Activated T-cell treated with anti-CD3 and anti-CD28 coated beads, Interleukin-2, amount 50 U/mL, for 48 hours (primary cell): ENCODE measurements at regions not wholly inside any gene's neighbourhood (a gene's known extent, or its start where the extent isn't known, plus 50 kb on each side); places are given as distances from the start of the nearest gene placed in this dataset.
"Not testable (repeated sequence)": the region's sequence is repeated elsewhere in the genome, so short reads cannot be mapped to it uniquely, and the experiment has no call there.

Experiments
- DNase-seq, 2 experiments: peaks; one replicate each; pipeline ENCODE4 v3.0.0-alpha.2; 2020

DNA sequence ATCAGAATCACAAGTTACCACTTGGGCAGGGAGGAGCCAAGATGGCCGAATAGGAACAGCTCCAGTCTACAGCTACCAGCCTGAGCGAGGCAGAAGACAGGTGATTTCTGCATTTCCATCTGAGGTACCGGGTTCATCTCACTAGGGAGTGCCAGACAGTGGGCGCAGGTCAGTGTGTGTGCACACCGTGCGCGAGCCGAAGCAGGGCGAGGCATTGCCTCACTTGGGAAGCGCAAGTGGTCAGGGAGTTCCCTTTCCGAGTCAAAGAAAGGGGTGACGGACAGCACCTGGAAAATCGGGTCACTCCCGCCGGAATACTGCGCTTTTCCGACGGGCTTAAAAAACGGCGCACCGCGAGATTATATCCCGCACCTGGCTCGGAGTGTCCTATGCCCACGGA lies 99.8 kb upstream of the PBX1 start:
- DNase-seq = not testable (repeated sequence)

GRCh38 chr1:164466001-164466421 lies 93.0 kb upstream of the PBX1 start:
- no peak for DNase-seq

DNA sequence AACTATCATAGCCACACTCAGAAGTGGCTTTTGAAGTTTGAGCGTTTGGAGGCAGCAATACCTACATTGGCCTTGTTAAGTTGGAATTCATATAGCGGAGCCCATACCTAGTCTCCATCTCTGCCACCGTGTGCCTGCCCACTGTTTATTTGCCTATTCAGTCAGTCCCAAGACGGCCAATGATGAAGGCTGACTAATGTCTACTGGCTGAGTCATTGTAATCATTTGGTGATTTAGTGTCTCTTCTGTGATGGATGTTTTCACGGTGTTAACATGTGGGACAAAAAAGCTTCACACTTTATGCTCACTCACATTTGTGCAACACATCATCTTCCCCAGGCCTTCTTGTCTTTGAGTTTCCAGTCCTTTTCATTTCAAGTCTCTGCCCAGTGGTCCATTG lies 92.6 kb upstream of the PBX1 start:
- no peak for DNase-seq

DNA sequence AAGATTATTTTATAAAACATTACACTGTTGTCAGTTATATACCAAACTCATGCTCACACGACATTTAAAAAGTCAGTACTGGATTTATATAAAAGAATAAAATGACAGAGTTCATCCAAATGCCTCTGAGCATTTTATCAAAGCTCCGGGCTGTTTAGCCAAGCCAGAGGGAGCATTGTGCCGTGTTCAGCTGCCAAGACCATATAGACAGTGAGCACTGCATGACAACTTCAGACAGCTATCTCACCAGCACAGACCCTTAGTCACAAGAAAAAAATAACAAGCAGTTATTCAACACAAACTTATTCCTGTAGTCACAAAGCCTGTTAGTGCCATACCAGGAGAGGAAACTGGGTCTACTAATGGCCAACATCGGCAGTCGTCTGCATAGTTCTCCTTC lies 88.0 kb upstream of the PBX1 start:
- DNase-seq = no peak

DNA sequence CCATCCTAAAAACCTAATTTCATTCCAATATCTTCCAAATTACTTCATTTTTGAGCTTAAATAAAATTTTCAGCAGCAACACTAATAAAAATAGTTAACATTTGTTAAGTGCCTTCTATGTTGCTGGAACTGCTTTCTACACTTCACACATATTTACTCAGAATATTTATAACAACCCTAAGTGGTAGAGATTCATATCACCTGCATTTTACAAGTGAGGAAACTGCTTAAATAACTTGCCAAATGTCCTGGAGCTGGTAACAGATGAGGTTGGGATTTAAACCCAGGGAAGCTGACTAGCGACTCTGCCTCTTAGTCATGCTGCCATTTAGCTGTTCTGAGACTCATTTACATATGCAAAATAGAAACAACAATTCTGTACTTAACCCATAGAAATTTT lies 86.1 kb upstream of the PBX1 start:
- no peak for DNase-seq

- DNase-seq = no peak
Observed at GRCh38 chr1:164473544-164473943, 85.4 kb upstream of the PBX1 start.

- DNase-seq = no peak
Observed at GRCh38 chr1:164475834-164476233, 83.2 kb upstream of the PBX1 start.

DNA sequence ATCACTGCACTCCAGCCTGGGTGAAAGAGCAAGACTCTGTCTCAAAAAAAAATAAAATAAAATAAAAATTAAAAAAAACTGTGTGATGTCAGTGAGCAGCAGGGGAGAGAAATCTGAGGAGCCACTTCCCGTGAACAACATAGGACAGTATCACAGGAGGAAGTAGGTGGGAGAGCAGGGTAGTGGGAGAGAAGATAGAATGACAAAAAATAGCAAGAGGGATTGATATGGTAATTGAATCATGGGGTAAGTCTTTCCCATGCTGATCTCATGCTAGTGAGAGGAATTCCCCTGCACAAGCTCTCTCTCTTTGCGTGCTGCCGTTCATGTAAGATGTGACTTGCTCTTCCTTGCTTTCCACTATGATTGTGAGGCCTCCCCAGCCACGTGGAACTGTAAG lies 81.6 kb upstream of the PBX1 start:
- DNase-seq = no peak

DNA sequence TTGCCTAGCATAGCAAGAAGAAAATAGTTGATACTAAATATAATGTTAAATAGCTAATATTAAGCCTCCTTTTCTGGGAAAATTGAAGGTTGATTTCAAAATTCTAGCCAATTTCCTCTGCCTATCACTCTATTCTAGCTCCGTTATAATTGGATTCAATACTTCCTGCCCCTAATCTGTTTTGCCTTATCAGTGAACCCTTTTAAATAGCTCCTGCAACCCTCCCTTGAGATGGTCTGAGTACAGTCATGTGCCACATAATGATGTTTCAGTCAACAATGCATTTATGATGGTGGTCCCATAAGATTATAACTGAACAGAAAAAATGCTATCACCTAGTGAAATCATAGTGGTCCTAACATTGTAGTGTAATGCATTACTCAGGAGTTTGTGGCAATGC lies 79.7 kb upstream of the PBX1 start:
- no peak for DNase-seq

DNA sequence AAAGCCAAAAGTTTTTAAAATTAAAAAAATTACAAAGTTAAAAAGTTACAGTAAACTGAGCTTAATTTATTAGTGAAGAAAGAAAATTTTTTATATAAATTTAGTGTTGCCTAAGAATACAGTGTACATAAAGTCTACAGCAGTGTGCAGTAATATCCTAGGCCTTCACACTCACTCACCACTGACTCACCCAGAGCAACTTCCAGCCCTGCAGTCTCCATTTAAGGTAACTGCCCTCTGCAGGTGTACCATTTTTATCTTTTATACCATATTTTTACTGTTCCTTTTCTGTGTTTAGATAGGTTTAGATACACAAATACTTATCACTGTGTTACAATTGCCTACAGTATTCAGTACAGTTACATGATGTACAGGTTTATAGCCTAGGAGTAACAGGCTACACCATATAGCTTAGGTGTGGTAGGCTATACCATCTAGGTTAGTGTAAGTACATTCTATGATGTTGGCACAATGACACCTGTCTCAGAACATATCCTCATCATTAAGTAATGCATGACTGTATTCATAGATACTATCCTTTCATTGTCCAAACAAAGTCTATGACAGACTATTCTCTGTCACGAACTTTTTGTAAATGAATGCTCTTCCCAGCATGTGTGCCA lies 78.6 kb upstream of the PBX1 start:
- no peak for DNase-seq

DNA sequence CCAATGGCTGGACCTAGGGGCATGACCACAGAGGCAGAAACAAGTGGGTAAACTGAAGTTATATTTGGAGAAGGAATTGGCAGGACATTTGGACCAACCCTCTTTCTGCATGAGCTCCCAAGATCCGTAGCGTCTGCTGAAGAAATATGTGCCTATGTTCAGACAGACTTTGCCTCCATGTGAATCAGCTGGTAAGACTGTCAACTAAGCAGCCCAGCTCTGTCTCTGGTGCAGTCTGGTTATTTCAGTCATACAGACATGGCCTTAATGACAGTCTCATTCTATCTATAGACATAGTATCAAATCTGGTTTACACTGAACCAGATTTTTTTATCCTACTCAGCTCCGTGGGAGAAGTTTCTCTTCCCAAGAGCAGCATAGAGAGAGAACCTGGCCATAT lies 63.1 kb upstream of the PBX1 start:
- no peak for DNase-seq

DNA sequence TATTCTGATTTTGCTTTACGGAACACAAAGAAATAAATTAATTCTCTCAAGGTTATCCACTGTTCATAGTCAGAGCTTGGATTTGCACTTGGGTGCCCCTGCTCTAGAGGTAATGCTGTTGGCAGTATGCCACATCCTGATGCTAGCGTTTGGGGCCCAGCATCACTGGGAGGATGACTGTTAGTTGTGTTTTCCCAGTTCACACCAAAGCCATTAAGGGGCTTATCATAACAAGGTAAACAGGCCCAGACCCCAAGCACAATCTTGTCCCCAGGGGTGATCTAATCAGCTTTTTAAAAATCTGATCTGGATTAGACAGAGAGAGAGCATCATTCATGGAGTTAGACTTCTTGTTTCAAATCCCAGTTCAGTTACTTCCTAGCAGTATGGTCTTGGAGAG lies 60.2 kb upstream of the PBX1 start:
- DNase-seq = no peak

DNA sequence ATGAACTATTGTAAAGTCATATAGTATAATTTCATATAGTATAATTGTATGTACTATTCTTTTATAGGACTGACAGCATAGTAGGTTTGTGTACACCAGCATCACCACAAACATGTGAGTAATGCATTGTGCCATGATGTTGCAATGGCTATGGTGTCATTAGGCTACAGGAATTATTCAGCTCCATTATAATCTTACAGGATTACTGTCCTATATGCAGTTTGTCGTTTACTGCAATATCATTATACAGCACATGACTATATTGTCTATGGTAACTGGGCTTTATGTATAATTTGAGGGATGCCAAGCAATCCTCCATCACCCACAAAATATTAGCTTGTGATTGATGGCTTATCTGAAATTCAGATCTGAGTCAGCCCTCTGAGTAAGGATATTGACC lies 54.2 kb upstream of the PBX1 start:
- no peak for DNase-seq
